ENCODE measurements at regions not wholly inside any gene's neighbourhood (a gene's known extent, or its start where the extent isn't known, plus 50 kb on each side); places are given as distances from the start of the nearest gene placed in this dataset.

- no peak for TF ChIP-seq CTCF (IDR thresholded peaks at IDR 0.05)
- no peak for TF ChIP-seq POLR2A (IDR thresholded peaks at IDR 0.05)
- Histone ChIP-seq H3K4me1 (no peaks in the 10 kb centered on the region), H3K36me3 (no peaks in the 10 kb centered on the region), H3K9me3 (no peaks in the 10 kb centered on the region), H3K27me3 (no peaks in the 10 kb centered on the region), H3K4me3 (no peak overlapping the region), H3K27ac (no peak overlapping the region)
- no peak for DNase-seq
- intact Hi-C loops (cut with DNase I): no loop called here
- WGBS, 2 donors: 72 to 80% methylated on average over 3 to 5 of the region's 5 CpGs
Measured at GRCh38 chr14:58780185-58780584, 142.4 kb downstream of the DACT1 start.

GRCh38 chr14:58780605-58781004 lies 142.8 kb downstream of the DACT1 start:
- 87 to 90% methylated on average over 3 to 6 of the region's 6 CpGs for WGBS, 2 donors
- Histone ChIP-seq H3K36me3 (no peaks in the 10 kb centered on the region), H3K4me1 (no peaks in the 10 kb centered on the region), H3K27me3 (no peaks in the 10 kb centered on the region), H3K27ac (no peak overlapping the region), H3K4me3 (no peak overlapping the region), H3K9me3 (no peaks in the 10 kb centered on the region)
- intact Hi-C loops (cut with DNase I): no loop called here
- TF ChIP-seq POLR2A (IDR thresholded peaks at IDR 0.05) (no peak), CTCF (IDR thresholded peaks at IDR 0.05) (no peak)
- no peak for DNase-seq

GRCh38 chr14:58782011-58782410 lies 144.2 kb downstream of the DACT1 start:
- intact Hi-C loops (cut with DNase I): no loop called here

GRCh38 chr14:58783792-58784511 lies 146.2 kb downstream of the DACT1 start:
- intact Hi-C loops (cut with DNase I): no loop called here
- no peak for DNase-seq
- WGBS, 2 donors: 50 to 52% methylated on average over 10 of the region's 10 CpGs
- Histone ChIP-seq H3K4me1 (no peaks in the 10 kb centered on the region), H3K36me3 (no peaks in the 10 kb centered on the region), H3K27ac (no peak overlapping the region), H3K27me3 (no peaks in the 10 kb centered on the region), H3K9me3 (no peaks in the 10 kb centered on the region), H3K4me3 (no peak overlapping the region)
- TF ChIP-seq CTCF (IDR thresholded peaks at IDR 0.05) (no peak), POLR2A (IDR thresholded peaks at IDR 0.05) (no peak)

More at GRCh38 chr14:58782011-58782410, 144.2 kb downstream of the DACT1 start:
- Histone ChIP-seq H3K36me3 (no peaks in the 10 kb centered on the region), H3K4me1 (no peaks in the 10 kb centered on the region), H3K27ac (no peak overlapping the region), H3K27me3 (no peaks in the 10 kb centered on the region), H3K9me3 (no peaks in the 10 kb centered on the region), H3K4me3 (no peak overlapping the region)
- no peak for TF ChIP-seq CTCF (IDR thresholded peaks at IDR 0.05)
- no peak for TF ChIP-seq POLR2A (IDR thresholded peaks at IDR 0.05)
- WGBS, 2 donors: 79 to 86% methylated on average over 6 of the region's 6 CpGs
- no peak for DNase-seq

- 56 to 85% methylated on average over 1 of the region's 1 CpG for WGBS, 2 donors
- Histone ChIP-seq H3K4me3 (no peak overlapping the region), H3K27me3 (no peaks in the 10 kb centered on the region), H3K9me3 (no peaks in the 10 kb centered on the region), H3K27ac (no peak overlapping the region), H3K4me1 (no peaks in the 10 kb centered on the region), H3K36me3 (no peaks in the 10 kb centered on the region)
- no peak for TF ChIP-seq POLR2A (IDR thresholded peaks at IDR 0.05)
- TF ChIP-seq CTCF (IDR thresholded peaks at IDR 0.05): no peak
- DNase-seq: no peak
- intact Hi-C loops (cut with DNase I): no loop called here
Measured at GRCh38 chr14:58784931-58785330, 147.2 kb downstream of the DACT1 start.
